ENCODE measurements at regions not wholly inside any gene's neighbourhood (a gene's known extent, or its start where the extent isn't known, plus 50 kb on each side); places are given as distances from the start of the nearest gene placed in this dataset.

DNA sequence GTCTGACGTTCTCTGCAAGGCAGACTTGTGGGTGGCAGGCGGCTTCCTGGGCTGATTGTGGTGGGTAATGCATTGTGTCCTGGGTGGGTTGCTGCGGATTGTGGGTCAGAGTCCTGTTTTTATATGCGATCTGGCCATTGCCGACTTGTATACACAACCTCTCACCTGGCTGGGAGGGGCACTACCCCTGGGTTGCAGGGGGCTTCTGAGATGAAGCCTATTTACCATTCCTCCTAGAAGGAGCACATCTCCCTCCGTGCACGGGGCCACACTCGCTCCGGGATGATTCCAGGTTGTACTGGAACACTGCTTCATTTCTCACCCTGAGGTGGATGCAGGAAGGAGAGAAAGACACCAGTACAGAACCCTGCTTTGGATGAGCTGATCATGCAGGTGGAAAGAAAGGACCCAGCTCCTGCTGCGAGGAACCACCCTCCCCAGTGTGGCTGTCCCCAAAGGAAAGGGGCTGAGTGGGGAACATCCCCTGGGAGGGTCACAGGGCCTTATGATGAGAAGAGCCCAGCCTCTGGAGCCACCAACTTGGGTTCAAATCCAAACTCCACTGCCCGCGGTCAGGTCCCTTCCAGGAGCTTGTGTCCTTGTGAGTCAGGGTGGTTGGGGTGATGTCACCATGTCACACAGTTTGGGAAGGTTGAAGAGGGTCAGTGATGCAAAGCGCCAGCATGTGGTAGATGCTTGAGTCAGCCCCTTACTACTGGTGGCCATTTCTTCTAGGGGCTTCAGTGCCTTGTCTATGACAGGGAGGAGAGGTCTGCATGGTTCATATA, 151.8 kb upstream of the COL5A1 start:
- Histone ChIP-seq H3K27ac (ENCODE audit: low read depth, low read length) (no peak overlapping the region), H3K23ac (ENCODE audit: insufficient read length) (no peak overlapping the region), H2AK5ac (ENCODE audit: low read depth, low read length) (no peak overlapping the region), H2BK15ac (ENCODE audit: low read length) (no peak overlapping the region), H2BK5ac (ENCODE audit: low read depth, low read length) (no peak overlapping the region), H4K5ac (ENCODE audit: insufficient read length, low read depth, low read length) (no peak overlapping the region), H2BK120ac (replicated peaks; ENCODE audit: low read depth, low read length) (no peak overlapping the region), H3K18ac (ENCODE audit: extremely low read depth, low read length) (no peak overlapping the region), H2BK20ac (ENCODE audit: low read length) (no peak overlapping the region), H4K20me1 (replicated peaks in 1 of 2; ENCODE audit: control insufficient read depth in 1 of 2, insufficient read depth in 2 of 2, low read length in 2 of 2) (no peaks in the 10 kb centered on the region), H3K4me1 (replicated peaks in 1 of 4; ENCODE audit: control insufficient read depth in 3 of 4, insufficient read depth in 4 of 4, low read length in 3 of 4) (peaks cover 0 to 5% (median 0%) of the 10 kb centered on the region in 4 experiments; a peak in 2 of 7 replicates), H3K79me1 (ENCODE audit: low read depth, low read length) (no peaks in the 10 kb centered on the region), H4K91ac (replicated peaks; ENCODE audit: insufficient read length, low read length) (no peak overlapping the region), H3K4me2 (ENCODE audit: insufficient read depth in 1 of 2, low read depth in 2 of 2, low read length in 2 of 2) (no peak overlapping the region), H3K36me3 (ENCODE audit: control insufficient read depth in 2 of 4, insufficient read depth in 4 of 4, low read length in 3 of 4) (no peaks in the 10 kb centered on the region), H3K9me3 (ENCODE audit: insufficient read depth in 2 of 2, low read depth in 1 of 2, low read length in 1 of 2) (no peaks in the 10 kb centered on the region), H3K4ac (replicated peaks; ENCODE audit: insufficient read length, low read depth, low read length) (no peak overlapping the region), H2AFZ (ENCODE audit: low read length) (no peak overlapping the region), H3K9ac (replicated peaks in 1 of 4; ENCODE audit: extremely low read depth in 1 of 4, low read depth in 3 of 4, low read length in 3 of 4) (no peak overlapping the region), H4K8ac (ENCODE audit: extremely low read depth, insufficient read depth, low read length) (no peak overlapping the region), H3K23me2 (ENCODE audit: low read depth, low read length) (no peaks in the 10 kb centered on the region), H3K14ac (ENCODE audit: insufficient read length) (no peak overlapping the region), H3K56ac (replicated peaks; ENCODE audit: insufficient read length, low read depth, low read length) (no peak overlapping the region), H3K79me2 (ENCODE audit: control insufficient read depth in 1 of 2, insufficient read depth in 2 of 2, low read length in 2 of 2) (no peaks in the 10 kb centered on the region), H2BK12ac (ENCODE audit: low read depth, low read length) (no peak overlapping the region), H3K4me3 (ENCODE audit: extremely low read depth in 1 of 4, insufficient read depth in 2 of 4, low read depth in 3 of 4, low read length in 4 of 4) (no peak overlapping the region), H3K27me3 (replicated peaks in 1 of 4; ENCODE audit: control insufficient read depth in 3 of 4, extremely low read depth in 1 of 4, insufficient read depth in 3 of 4, low read length in 3 of 4) (no peaks in the 10 kb centered on the region; a peak in 1 of 7 replicates)
- no peak for FAIRE-seq
- WGBS, 2 experiments (ENCODE audit: extremely low coverage in 1 of 2, insufficient coverage in 1 of 2, insufficient read length in 1 of 2, insufficient replicate concordance in 2 of 2, low coverage in 1 of 2, low lambda C conversion rate in 2 of 2, missing lambda C conversion rate in 1 of 2) = 87% methylated on average over 13 of the region's 13 CpGs; no CpG with 5 or more reads in 1 of the 2 experiments
- ChIA-PET POLR2A (ENCODE audit: partially characterized antibody) (no interaction called here), CTCF (ENCODE audit: partially characterized antibody) (no interaction called here)
- no peak for DNase-seq (ENCODE audit: low read depth in 1 of 2, low spot score in 2 of 2)
- TF ChIP-seq KDM5A (IDR thresholded peaks at IDR 0.05; ENCODE audit: low read length) (no peak), RXRA (IDR thresholded peaks at IDR 0.05; ENCODE audit: insufficient read depth, low read depth, low read length) (no peak), CHD2 (IDR thresholded peaks at IDR 0.05; ENCODE audit: low read length) (no peak), NRF1 (IDR thresholded peaks at IDR 0.05; ENCODE audit: low read depth, low read length) (no peak), EGR1 (IDR thresholded peaks at IDR 0.05; ENCODE audit: borderline replicate concordance, low read depth, low read length) (no peak), KDM4A (IDR thresholded peaks at IDR 0.05; ENCODE audit: low read depth, low read length, severe bottlenecking) (no peak), TEAD4 (IDR thresholded peaks at IDR 0.05; ENCODE audit: low read depth, low read length) (no peak), TAF1 (IDR thresholded peaks at IDR 0.05; ENCODE audit: low read depth, low read length) (no peak), POU5F1 (IDR thresholded peaks at IDR 0.05; ENCODE audit: low read depth, low read length) (no peak)
- TF ChIP-seq, protein P1, sequence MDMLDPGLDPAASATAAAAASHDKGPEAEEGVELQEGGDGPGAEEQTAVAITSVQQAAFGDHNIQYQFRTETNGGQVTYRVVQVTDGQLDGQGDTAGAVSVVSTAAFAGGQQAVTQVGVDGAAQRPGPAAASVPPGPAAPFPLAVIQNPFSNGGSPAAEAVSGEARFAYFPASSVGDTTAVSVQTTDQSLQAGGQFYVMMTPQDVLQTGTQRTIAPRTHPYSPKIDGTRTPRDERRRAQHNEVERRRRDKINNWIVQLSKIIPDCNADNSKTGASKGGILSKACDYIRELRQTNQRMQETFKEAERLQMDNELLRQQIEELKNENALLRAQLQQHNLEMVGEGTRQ (IDR thresholded peaks at IDR 0.05; ENCODE audit: low read length) = no peak
- TF ChIP-seq, protein P2, sequence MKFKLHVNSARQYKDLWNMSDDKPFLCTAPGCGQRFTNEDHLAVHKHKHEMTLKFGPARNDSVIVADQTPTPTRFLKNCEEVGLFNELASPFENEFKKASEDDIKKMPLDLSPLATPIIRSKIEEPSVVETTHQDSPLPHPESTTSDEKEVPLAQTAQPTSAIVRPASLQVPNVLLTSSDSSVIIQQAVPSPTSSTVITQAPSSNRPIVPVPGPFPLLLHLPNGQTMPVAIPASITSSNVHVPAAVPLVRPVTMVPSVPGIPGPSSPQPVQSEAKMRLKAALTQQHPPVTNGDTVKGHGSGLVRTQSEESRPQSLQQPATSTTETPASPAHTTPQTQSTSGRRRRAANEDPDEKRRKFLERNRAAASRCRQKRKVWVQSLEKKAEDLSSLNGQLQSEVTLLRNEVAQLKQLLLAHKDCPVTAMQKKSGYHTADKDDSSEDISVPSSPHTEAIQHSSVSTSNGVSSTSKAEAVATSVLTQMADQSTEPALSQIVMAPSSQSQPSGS (IDR thresholded peaks at IDR 0.05; ENCODE audit: low read length) = no peak
